Naive thymus-derived CD4-positive, alpha-beta T cell (primary cell): ENCODE measurements at regions not wholly inside any gene's neighbourhood (a gene's known extent, or its start where the extent isn't known, plus 50 kb on each side); places are given as distances from the start of the nearest gene placed in this dataset.
"Not testable (repeated sequence)": the region's sequence is repeated elsewhere in the genome, so short reads cannot be mapped to it uniquely, and the experiment has no call there.

ENCODE experiments used
- ATAC-seq: fragments of 150-1000 bp; cut with Tn5 transposase; 2 replicates; pipeline ENCODE4 v1.10.0; 2021; ENCODE audit warnings: mild to moderate bottlenecking, moderate library complexity
- CTCF ChIA-PET: fragments of 350-600 bp; sonication (Branson Sonifier 250); formaldehyde crosslinking; loops from one replicate; lab custom pipeline; 2021; ENCODE audit warnings: antibody characterized with exemption; lab: Charles Lee
- POLR2A ChIA-PET: fragments of 350-600 bp; sonication (Branson Sonifier 250); formaldehyde crosslinking; loops from one replicate; lab custom pipeline; 2021; ENCODE audit warnings: antibody characterized with exemption, inconsistent platforms; lab: Charles Lee
- DNase-seq, 9 donors: peaks; one replicate each; pipeline versions ENCODE4 v3.0.0 to v3.0.0-alpha.2; 2020 to 2022; ENCODE audit warnings: mixed read lengths in 1 of 9
- H3K27ac ChIP-seq: one replicate; pipeline ENCODE4 v1.7.0; 2013; ENCODE audit warnings: mild to moderate bottlenecking, low read depth, low read length, moderate library complexity
- H3K27me3 ChIP-seq, 2 donors: one replicate each; pipeline ENCODE4 v1.7.0; 2013; ENCODE audit warnings: low read length in 2 of 2, mild to moderate bottlenecking in 2 of 2, moderate library complexity in 2 of 2; ENCODE audit not compliant: control insufficient read depth in 2 of 2, insufficient read depth in 2 of 2
- H3K36me3 ChIP-seq, 3 experiments: 1 replicate in 2 of 3; 2 replicates in 1 of 3; pipeline ENCODE4 v1.7.0; 2013; ENCODE audit warnings: low read length in 3 of 3, mild to moderate bottlenecking in 3 of 3, moderate library complexity in 1 of 3; ENCODE audit not compliant: insufficient read depth in 3 of 3, control insufficient read depth in 2 of 3
- H3K4me1 ChIP-seq, 2 donors: one replicate each; pipeline ENCODE4 v1.7.0; 2013; ENCODE audit warnings: low read length in 2 of 2, mild to moderate bottlenecking in 2 of 2, moderate library complexity in 1 of 2; ENCODE audit not compliant: control insufficient read depth in 2 of 2, insufficient read depth in 2 of 2
- H3K4me3 ChIP-seq: 2 replicates; pipeline ENCODE4 v1.7.0; 2013; ENCODE audit warnings: mild to moderate bottlenecking, low read length
- H3K9me3 ChIP-seq, 3 experiments: 1 replicate in 2 of 3; 2 replicates in 1 of 3; pipeline ENCODE4 v1.7.0; 2013; ENCODE audit warnings: low read length in 3 of 3; ENCODE audit not compliant: control insufficient read depth in 2 of 3
- H3K27ac Mint-ChIP-seq, 9 donors: one replicate each; pipeline ENCODE4 v1.8.0; 2020 to 2022; ENCODE audit warnings: mixed read lengths in 9 of 9, mild to moderate bottlenecking in 8 of 9, moderate library complexity in 5 of 9, inconsistent platforms in 2 of 9
- H3K27me3 Mint-ChIP-seq, 5 donors: one replicate each; pipeline ENCODE4 v1.8.0; 2021 to 2022; ENCODE audit warnings: mixed read lengths in 5 of 5, mild to moderate bottlenecking in 1 of 5
- H3K36me3 Mint-ChIP-seq, 5 donors: one replicate each; pipeline ENCODE4 v1.8.0; 2020 to 2022; ENCODE audit warnings: mixed read lengths in 5 of 5, mild to moderate bottlenecking in 3 of 5, inconsistent platforms in 1 of 5
- H3K4me1 Mint-ChIP-seq, 7 donors: one replicate each; pipeline ENCODE4 v1.8.0; 2020 to 2022; ENCODE audit warnings: mixed read lengths in 7 of 7, mild to moderate bottlenecking in 3 of 7, inconsistent platforms in 1 of 7
- H3K4me3 Mint-ChIP-seq, 10 donors: one replicate each; pipeline ENCODE4 v1.8.0; 2020 to 2022; ENCODE audit warnings: mild to moderate bottlenecking in 10 of 10, mixed read lengths in 10 of 10, moderate library complexity in 6 of 10, inconsistent platforms in 2 of 10
- H3K9me3 Mint-ChIP-seq, 11 donors: one replicate each; pipeline ENCODE4 v1.8.0; 2020 to 2022; ENCODE audit warnings: mixed read lengths in 11 of 11, mild to moderate bottlenecking in 4 of 11, inconsistent platforms in 1 of 11, moderate library complexity in 1 of 11
- intact Hi-C, 2 donors: fragments of 100-400 bp; cut with micrococcal nuclease; formaldehyde crosslinking; loops; one replicate each; pipeline ENCODE4 v1.15.1; 2023

DNA sequence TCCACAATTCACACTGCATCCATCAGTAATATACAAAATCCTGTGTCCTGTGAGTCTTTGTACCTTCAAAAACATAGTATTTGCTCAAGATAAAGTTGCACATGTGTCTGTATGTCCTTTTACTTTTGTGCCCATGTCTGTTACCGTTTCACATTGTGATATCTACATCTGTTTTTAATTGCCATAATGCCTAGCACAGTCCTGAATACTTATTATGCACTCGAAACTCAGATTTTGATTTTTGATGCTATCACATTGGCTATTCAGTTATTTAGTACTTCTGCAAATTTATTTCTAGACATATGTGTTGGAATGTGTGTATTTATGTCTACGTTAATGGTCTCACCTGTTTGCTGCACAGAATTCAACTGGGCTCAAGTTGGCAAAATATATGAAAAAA lies 452.8 kb upstream of the ZEB2 start:
- Mint-ChIP-seq H3K9me3 (peaks cover 2 to 17% (median 8%) of the 10 kb centered on the region in 11 donors), H3K36me3 (peaks cover 0 to 6% (median 0%) of the 10 kb centered on the region in 5 donors), H3K27me3 (no peaks in the 10 kb centered on the region), H3K27ac (no peak overlapping the region), H3K4me3 (no peak overlapping the region), H3K4me1 (no peaks in the 10 kb centered on the region)
- DNase-seq = no peak
- ChIA-PET CTCF (no interaction called here), POLR2A (no interaction called here)
- H3K27ac ChIP-seq = no peak overlapping the region
- no peaks in the 10 kb centered on the region for H3K9me3 ChIP-seq
- H3K36me3 ChIP-seq = no peaks in the 10 kb centered on the region
- intact Hi-C loops = no loop called here
- H3K4me1 ChIP-seq = no peaks in the 10 kb centered on the region
- ATAC-seq = no peak
- no peak overlapping the region for H3K4me3 ChIP-seq
- H3K27me3 ChIP-seq = no peaks in the 10 kb centered on the region

GRCh38 chr2:144971786-144972335 lies 451.9 kb upstream of the ZEB2 start:
- H3K27me3 Mint-ChIP-seq = no peaks in the 10 kb centered on the region
- ChIA-PET POLR2A (no interaction called here), CTCF (no interaction called here)
- ATAC-seq (no peak), DNase-seq (no peak)
- H3K27ac Mint-ChIP-seq = no peak overlapping the region
- peaks cover 0 to 6% (median 0%) of the 10 kb centered on the region in 5 donors for H3K36me3 Mint-ChIP-seq
- H3K4me3 Mint-ChIP-seq = no peak overlapping the region
- Histone ChIP-seq H3K4me3 (no peak overlapping the region), H3K27ac (no peak overlapping the region), H3K9me3 (no peaks in the 10 kb centered on the region), H3K36me3 (no peaks in the 10 kb centered on the region), H3K27me3 (no peaks in the 10 kb centered on the region), H3K4me1 (no peaks in the 10 kb centered on the region)
- H3K9me3 Mint-ChIP-seq = peaks cover 2 to 17% (median 8%) of the 10 kb centered on the region in 11 donors
- intact Hi-C loops = no loop called here
- no peaks in the 10 kb centered on the region for H3K4me1 Mint-ChIP-seq

- H3K9me3 Mint-ChIP-seq = peaks cover 2 to 21% (median 10%) of the 10 kb centered on the region in 11 donors
- H3K4me1 ChIP-seq, POLR2A ChIA-PET, ATAC-seq, DNase-seq, H3K27ac Mint-ChIP-seq, CTCF ChIA-PET, H3K4me3 ChIP-seq, H3K4me3 Mint-ChIP-seq, H3K4me1 Mint-ChIP-seq, H3K36me3 ChIP-seq, H3K36me3 Mint-ChIP-seq, intact Hi-C loops, H3K27me3 ChIP-seq, H3K9me3 ChIP-seq, H3K27ac ChIP-seq, H3K27me3 Mint-ChIP-seq: not testable (repeated sequence)
Measured at GRCh38 chr2:144970410-144970809, 450.5 kb upstream of the ZEB2 start.

DNA sequence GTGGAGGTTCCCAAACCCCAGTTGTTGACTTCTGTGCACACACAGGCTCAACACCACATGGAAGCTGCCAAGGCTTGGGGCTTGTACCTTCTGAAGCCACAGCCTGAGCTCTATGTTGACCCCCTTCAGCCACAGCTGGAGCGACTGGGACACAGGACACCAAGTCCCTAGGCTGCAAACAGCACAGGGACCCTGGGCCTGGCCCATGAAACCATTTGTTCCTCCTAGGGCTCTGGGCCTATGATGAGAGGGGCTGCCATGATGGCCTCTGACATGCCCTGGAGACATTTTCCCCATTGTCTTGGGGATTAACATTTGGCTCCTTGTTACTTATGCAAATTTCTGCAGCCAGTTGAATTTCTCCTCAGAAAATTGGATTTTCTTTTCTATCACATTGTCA lies 449.6 kb upstream of the ZEB2 start:
- H3K4me3 Mint-ChIP-seq, H3K9me3 ChIP-seq, H3K36me3 Mint-ChIP-seq, H3K27ac Mint-ChIP-seq, H3K4me3 ChIP-seq, DNase-seq, H3K27me3 Mint-ChIP-seq, H3K4me1 ChIP-seq, H3K36me3 ChIP-seq, ATAC-seq, H3K27ac ChIP-seq, POLR2A ChIA-PET, H3K4me1 Mint-ChIP-seq, CTCF ChIA-PET, H3K27me3 ChIP-seq, intact Hi-C loops: not testable (repeated sequence)
- H3K9me3 Mint-ChIP-seq = peaks cover 2 to 27% (median 11%) of the 10 kb centered on the region in 11 donors

DNA sequence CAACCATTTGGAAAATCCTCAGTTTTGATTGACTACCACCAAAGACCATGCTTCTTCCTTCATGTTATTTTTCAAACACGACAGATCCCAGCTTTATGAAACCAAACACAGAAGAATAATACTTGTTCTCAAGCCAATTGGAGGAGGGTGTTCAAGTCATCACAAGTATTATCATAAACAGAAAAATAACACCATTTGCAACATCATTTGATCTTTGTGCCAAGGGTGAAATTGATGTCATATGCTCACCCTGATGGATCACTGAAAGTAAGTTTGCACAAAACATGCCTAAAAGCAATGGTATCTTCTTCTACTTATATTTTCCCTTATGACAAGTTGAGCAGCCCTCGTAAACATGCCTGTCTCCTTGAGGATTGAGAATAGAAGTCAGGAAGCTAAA lies 448.0 kb upstream of the ZEB2 start:
- no peaks in the 10 kb centered on the region for H3K27me3 Mint-ChIP-seq
- Histone ChIP-seq H3K27me3 (no peaks in the 10 kb centered on the region), H3K27ac (no peak overlapping the region), H3K4me1 (no peaks in the 10 kb centered on the region), H3K36me3 (no peaks in the 10 kb centered on the region), H3K9me3 (no peaks in the 10 kb centered on the region), H3K4me3 (no peak overlapping the region)
- ATAC-seq (no peak), DNase-seq (no peak)
- ChIA-PET CTCF (no interaction called here), POLR2A (no interaction called here)
- H3K27ac Mint-ChIP-seq = no peak overlapping the region
- H3K4me1 Mint-ChIP-seq = no peaks in the 10 kb centered on the region
- H3K4me3 Mint-ChIP-seq = no peak overlapping the region
- intact Hi-C loops = no loop called here
- H3K36me3 Mint-ChIP-seq = peaks cover 0 to 6% (median 0%) of the 10 kb centered on the region in 5 donors
- peaks cover 2 to 27% (median 13%) of the 10 kb centered on the region in 11 donors for H3K9me3 Mint-ChIP-seq

GRCh38 chr2:144965172-144965571 lies 445.3 kb upstream of the ZEB2 start:
- Histone ChIP-seq H3K27me3 (no peaks in the 10 kb centered on the region), H3K36me3 (no peaks in the 10 kb centered on the region), H3K27ac (no peak overlapping the region), H3K4me1 (no peaks in the 10 kb centered on the region), H3K4me3 (no peak overlapping the region), H3K9me3 (no peaks in the 10 kb centered on the region)
- DNase-seq (no peak), ATAC-seq (no peak)
- intact Hi-C loops = no loop called here
- POLR2A ChIA-PET = no interaction called here
- H3K27me3 Mint-ChIP-seq = no peaks in the 10 kb centered on the region
- CTCF ChIA-PET = interaction anchor here (0.5 kb wide), 1 partner anchor 457 kb away, joined by 4 read pairs; no protein-coding TSS in a partner anchor
- H3K27ac Mint-ChIP-seq = no peak overlapping the region
- peaks cover 0 to 4% (median 0%) of the 10 kb centered on the region in 5 donors for H3K36me3 Mint-ChIP-seq
- H3K4me3 Mint-ChIP-seq = no peak overlapping the region
- peaks cover under 1 to 20% (median 11%) of the 10 kb centered on the region in 11 donors for H3K9me3 Mint-ChIP-seq
- no peaks in the 10 kb centered on the region for H3K4me1 Mint-ChIP-seq

DNA sequence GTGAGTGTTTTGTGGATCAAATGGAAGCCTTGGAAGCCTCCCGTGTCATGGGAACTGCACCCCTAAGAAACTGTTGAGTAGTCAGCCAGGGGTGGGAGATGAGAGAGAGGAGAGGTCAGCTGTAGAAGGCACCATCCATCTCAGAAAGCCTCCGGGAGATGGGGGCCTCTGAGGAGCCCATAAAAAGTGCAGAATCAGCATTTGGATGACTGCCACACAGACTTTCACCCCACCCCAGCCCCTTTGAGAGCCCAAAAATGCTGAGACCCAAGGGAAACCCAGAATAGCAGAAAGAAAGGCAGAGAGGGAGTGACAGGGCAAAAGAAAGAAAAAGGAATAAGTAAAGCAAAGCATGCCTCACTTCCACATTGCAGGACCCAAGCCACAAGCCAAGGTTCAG lies 443.1 kb upstream of the ZEB2 start:
- no peaks in the 10 kb centered on the region for H3K27me3 Mint-ChIP-seq
- ChIA-PET CTCF (no interaction called here), POLR2A (no interaction called here)
- no peak overlapping the region for H3K4me3 ChIP-seq
- intact Hi-C loops = no loop called here
- peaks cover 0 to 13% (median 7%) of the 10 kb centered on the region in 11 donors for H3K9me3 Mint-ChIP-seq
- H3K27ac ChIP-seq = no peak overlapping the region
- no peak for ATAC-seq
- H3K27me3 ChIP-seq = no peaks in the 10 kb centered on the region
- H3K36me3 ChIP-seq = no peaks in the 10 kb centered on the region
- no peaks in the 10 kb centered on the region for H3K4me1 Mint-ChIP-seq
- H3K4me3 Mint-ChIP-seq = no peak overlapping the region
- DNase-seq = no peak
- no peak overlapping the region for H3K27ac Mint-ChIP-seq
- no peaks in the 10 kb centered on the region for H3K36me3 Mint-ChIP-seq
- H3K9me3 ChIP-seq = no peaks in the 10 kb centered on the region
- H3K4me1 ChIP-seq = no peaks in the 10 kb centered on the region
